ENCODE measurements at regions not wholly inside any gene's neighbourhood (a gene's known extent, or its start where the extent isn't known, plus 50 kb on each side); places are given as distances from the start of the nearest gene placed in this dataset.

DNA sequence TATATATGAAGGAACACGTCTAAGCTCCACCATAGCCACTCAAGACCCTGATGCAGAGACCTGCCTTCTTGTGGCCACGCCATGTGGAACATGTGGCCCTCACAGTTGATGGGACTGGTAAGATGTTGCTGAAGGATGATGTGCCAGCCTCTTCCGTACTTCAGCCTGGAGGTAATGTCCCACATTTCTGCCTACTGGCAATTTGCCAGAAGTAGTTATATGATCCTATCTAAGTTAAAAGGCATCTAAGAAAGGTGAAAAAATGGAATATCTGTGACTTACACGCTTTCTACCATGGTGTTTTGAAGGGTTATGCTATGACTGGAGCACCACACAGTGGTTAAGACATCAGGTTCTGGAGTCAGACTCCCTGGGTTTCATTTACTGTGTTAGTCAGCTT, 948.7 kb upstream of the GHITM start:
- H3K9me3 Mint-ChIP-seq = peaks cover 5% of the 10 kb centered on the region
- no peak overlapping the region for H3K4me3 Mint-ChIP-seq
- no peaks in the 10 kb centered on the region for H3K4me1 Mint-ChIP-seq
- no peak for ATAC-seq
- no peaks in the 10 kb centered on the region for H3K36me3 Mint-ChIP-seq
- H3K27ac Mint-ChIP-seq = no peak overlapping the region
- H3K27me3 Mint-ChIP-seq = no peaks in the 10 kb centered on the region

DNA sequence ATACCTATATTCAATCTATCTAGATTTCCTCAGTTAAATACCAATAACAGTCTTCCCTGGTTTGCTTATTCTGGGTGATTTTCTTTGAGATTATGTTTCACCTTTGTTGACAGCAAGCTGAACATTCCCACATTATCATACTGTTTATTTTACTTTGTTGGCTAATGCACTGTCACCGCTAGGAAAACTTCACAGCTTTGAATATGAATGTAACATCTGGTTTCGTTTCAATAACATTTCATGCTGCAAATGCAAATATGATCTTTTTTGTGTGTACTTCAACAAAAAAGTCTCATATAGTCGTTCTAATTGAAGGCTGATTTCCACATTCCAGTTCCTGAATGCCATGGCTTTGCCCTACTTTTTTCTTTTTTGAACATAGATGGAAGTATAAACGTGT, 946.3 kb upstream of the GHITM start:
- Mint-ChIP-seq H3K27me3 (no peaks in the 10 kb centered on the region), H3K4me3 (no peak overlapping the region), H3K36me3 (no peaks in the 10 kb centered on the region), H3K9me3 (peaks cover 3% of the 10 kb centered on the region), H3K4me1 (no peaks in the 10 kb centered on the region), H3K27ac (no peak overlapping the region)
- ATAC-seq = no peak

DNA sequence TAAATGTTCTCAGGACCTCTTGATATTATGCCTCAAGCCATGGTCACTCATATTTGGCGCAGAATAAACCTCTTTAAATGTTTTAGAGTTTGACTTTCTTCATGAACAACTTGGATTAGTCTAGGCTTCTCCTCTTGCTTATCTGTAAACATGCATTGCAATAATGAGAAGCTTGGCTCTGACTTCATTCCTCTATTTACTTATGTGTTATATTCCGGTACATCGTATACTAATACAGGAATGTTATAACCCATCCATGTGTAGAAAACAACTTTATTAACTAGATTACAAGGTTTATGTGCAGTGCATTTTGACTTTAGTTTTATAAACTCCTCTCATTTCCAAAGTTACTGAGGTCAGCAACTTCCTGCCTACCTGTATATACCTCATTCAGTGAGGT, 944.3 kb upstream of the GHITM start:
- Mint-ChIP-seq H3K27me3 (no peaks in the 10 kb centered on the region), H3K36me3 (no peaks in the 10 kb centered on the region), H3K4me3 (no peak overlapping the region), H3K4me1 (no peaks in the 10 kb centered on the region), H3K9me3 (peaks cover 3% of the 10 kb centered on the region), H3K27ac (no peak overlapping the region)
- ATAC-seq = no peak

DNA sequence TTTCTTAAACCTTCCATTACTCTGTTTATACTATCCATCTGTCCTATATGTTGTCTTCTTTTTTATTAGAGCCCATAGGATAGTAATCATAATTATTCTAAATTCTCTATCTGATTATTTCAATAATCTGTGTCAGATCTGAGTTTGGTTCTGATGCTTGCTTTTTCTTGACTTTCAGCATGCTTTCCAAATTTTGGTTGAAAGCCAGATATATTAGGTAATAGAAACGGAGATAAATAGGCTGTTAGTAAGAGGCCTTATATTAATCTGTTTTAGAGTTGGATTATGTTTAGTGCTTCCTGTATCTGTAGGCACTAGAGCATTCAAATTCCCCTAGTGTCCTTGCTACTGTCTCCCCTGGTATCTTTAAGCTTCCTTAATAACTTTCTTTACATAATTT, 939.9 kb upstream of the GHITM start:
- H3K4me3 Mint-ChIP-seq = no peak overlapping the region
- no peak for ATAC-seq
- H3K4me1 Mint-ChIP-seq = no peaks in the 10 kb centered on the region
- no peaks in the 10 kb centered on the region for H3K27me3 Mint-ChIP-seq
- H3K36me3 Mint-ChIP-seq = no peaks in the 10 kb centered on the region
- H3K27ac Mint-ChIP-seq = no peak overlapping the region
- H3K9me3 Mint-ChIP-seq = peaks cover 9% of the 10 kb centered on the region

DNA sequence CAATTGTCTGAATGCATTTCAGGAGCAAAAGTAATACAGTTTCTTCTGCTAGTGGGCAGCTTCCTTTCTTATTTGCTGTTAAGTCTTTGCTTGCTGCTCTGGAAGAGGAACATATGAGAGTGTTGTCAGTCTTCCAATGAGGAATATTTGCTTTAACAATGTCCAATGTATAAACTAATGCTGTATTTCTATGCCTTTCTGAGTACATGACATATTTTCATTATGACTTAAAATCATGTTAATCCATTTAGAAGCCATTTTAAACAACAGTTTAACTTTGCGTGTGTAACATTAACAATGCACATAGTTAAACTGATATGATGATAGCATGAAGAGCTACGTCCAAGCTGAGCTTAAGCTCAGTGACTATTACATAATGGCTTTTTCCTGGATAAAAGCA, 933.4 kb upstream of the GHITM start:
- Mint-ChIP-seq H3K9me3 (peaks cover 6% of the 10 kb centered on the region), H3K36me3 (no peaks in the 10 kb centered on the region), H3K27ac (no peak overlapping the region), H3K4me3 (no peak overlapping the region), H3K4me1 (no peaks in the 10 kb centered on the region), H3K27me3 (no peaks in the 10 kb centered on the region)
- no peak for ATAC-seq

DNA sequence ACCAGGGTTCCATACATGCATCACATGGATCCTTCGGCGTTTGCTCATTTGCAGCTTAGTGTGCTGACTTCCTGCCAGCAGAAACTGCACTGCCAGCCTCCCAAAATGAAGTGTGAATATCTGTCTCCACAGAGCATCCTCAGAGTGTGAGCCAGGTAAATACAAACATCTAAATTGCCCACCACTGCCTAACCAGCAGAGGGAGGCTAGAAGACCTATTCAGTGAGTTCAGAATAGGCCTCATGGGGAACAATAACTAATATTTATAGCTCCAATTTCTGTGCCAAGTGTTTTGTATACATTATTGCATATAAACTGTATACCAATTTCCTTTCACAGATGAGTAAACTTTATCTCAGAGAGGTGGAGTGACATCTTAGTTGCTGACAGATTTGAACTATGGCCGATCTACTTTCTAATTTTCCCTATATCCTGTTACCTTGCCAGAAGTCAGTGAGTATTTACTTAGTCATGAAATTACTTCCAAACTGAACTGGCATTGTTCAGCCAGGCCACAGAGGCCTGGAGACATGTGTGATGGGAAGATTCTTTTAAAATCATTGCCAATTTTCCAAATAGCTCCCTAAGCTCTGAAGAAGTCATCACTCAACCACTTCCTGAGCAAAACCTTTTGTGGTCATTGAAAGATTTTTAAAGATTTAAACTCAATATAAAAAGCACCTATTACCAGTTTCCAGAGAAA, 926.5 kb upstream of the GHITM start:
- no peaks in the 10 kb centered on the region for H3K36me3 Mint-ChIP-seq
- no peaks in the 10 kb centered on the region for H3K4me1 Mint-ChIP-seq
- peaks cover 5% of the 10 kb centered on the region for H3K9me3 Mint-ChIP-seq
- H3K27ac Mint-ChIP-seq = no peak overlapping the region
- no peak overlapping the region for H3K4me3 Mint-ChIP-seq
- H3K27me3 Mint-ChIP-seq = no peaks in the 10 kb centered on the region
- no peak for ATAC-seq

DNA sequence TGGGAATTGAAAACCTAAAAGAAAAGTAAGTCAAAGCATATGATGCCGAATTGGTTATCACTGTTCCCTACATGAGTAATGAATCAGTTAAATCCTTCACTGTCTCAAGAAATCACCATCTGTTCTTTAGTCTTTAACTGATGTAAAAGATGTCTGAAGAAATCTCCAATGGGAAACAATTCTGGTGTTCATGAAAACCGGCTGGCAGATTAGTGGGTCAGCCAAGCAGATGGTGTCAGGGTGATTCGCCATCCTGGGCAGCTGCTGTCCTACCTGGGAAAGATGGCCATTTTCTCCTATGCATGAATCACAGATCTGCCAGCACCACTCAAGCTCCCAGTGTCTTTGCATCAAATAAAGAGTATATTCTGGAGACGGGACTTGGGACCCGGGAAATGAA, 925.2 kb upstream of the GHITM start:
- no peak for ATAC-seq
- H3K36me3 Mint-ChIP-seq = no peaks in the 10 kb centered on the region
- peaks cover 5% of the 10 kb centered on the region for H3K9me3 Mint-ChIP-seq
- no peaks in the 10 kb centered on the region for H3K27me3 Mint-ChIP-seq
- no peak overlapping the region for H3K27ac Mint-ChIP-seq
- no peaks in the 10 kb centered on the region for H3K4me1 Mint-ChIP-seq
- H3K4me3 Mint-ChIP-seq = no peak overlapping the region

DNA sequence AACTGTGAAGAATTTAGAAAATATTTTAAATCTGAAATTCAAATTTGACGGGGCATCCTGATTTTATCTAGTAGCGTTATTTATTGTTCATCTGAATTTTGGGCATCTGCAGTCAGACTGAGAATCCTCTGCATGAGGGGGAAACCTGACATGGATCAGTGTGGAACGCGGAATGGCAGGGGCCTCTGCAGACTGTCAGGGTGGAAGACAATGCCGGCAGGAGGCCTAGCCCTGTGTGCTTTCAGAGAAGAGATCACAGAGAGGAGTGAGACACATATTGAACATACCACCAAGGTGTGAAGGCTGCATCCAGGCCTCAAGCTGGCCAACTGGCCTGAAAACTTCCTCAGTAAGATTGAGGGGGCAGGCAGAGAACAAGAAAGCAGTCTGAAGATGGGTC, 921.1 kb upstream of the GHITM start:
- no peak overlapping the region for H3K27ac Mint-ChIP-seq
- no peaks in the 10 kb centered on the region for H3K36me3 Mint-ChIP-seq
- no peaks in the 10 kb centered on the region for H3K27me3 Mint-ChIP-seq
- peaks cover 2% of the 10 kb centered on the region for H3K9me3 Mint-ChIP-seq
- H3K4me1 Mint-ChIP-seq = no peaks in the 10 kb centered on the region
- no peak for ATAC-seq
- H3K4me3 Mint-ChIP-seq = no peak overlapping the region

DNA sequence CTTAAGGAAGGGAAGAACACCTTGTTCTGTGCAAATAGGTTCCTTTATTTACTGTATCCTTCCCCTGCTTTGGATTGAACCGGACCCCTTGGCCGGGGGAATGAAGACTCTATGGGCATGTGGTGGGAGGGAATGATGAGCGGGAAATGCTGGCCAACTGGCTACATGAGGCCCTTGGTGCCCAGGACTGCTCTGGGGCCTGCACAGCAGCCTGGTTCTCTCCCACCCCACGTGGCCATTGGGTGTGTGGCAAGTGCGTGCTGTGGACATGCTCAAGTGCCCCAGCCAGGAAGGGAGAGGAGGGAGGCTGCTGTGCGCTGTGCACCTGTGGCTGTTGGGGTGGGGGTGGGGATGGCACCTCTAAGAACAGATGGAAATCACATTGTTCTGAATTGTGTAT, 917.0 kb upstream of the GHITM start:
- Mint-ChIP-seq H3K27ac (no peak overlapping the region), H3K27me3 (no peaks in the 10 kb centered on the region), H3K9me3 (no peaks in the 10 kb centered on the region), H3K4me1 (no peaks in the 10 kb centered on the region), H3K36me3 (no peaks in the 10 kb centered on the region), H3K4me3 (no peak overlapping the region)
- ATAC-seq = no peak

DNA sequence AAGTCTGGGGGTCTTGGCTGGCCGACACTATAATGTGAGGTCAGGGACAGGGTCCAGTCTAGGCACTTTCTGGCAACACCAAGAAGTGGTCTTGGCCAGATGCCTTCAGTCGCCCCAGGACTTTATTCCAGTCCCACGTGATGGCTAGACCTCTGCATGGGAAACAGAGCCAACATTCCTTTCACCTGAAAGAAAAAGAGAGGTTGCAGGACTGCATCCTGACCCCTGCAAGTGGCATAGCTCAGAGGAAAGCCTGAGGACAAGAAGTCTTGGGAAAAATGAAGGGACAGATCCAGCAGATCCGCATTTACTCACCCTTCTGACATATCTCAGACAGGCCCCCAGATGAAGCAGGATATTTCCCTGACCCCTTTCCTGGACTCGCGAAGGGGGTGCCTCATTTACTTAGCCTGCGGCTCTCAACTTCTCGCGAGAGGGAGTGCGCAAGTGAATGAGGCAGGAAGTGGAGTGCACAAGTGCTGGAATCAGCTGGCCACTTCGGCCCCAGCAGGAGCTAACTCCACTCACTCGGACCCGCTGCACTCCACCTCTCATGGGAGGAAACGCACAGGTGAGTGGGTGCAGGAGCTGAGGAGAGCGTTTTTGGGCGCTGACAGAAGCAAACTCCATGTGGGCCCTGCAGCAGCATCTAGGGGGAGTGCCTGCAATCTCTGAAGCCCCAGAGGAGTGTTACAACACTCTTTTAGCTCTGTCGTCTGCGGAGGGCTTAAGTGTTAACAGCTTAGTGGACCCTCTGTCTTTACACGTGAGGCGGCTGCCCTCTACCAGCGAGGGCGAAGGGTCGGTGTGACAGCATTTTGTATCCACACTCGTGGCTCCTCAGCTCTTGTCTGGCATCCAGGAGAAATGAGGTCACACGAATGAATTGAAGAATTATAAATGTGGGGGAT, 916.2 kb upstream of the GHITM start:
- H3K27me3 Mint-ChIP-seq = no peaks in the 10 kb centered on the region
- no peak overlapping the region for H3K4me3 Mint-ChIP-seq
- H3K4me1 Mint-ChIP-seq = no peaks in the 10 kb centered on the region
- ATAC-seq = no peak
- H3K27ac Mint-ChIP-seq = no peak overlapping the region
- H3K36me3 Mint-ChIP-seq = no peaks in the 10 kb centered on the region
- no peaks in the 10 kb centered on the region for H3K9me3 Mint-ChIP-seq

DNA sequence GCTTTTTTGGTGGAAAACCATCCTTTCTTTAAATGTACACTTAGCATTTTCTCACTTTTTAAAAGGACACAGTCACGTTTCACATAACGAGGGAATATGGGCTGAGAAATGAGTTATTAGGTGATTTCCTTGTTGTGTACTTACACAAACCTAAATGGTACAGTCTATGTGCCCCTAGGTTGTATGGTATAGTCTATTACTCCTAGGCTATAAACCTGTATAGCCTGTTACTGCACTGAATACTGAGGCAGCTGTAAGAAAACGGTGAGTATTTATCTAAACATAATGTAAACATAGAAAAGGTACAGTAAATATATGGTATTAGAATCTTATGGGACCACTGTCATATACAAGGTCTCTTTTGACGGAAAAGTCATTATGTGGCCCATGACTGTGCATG, 913.5 kb upstream of the GHITM start:
- Mint-ChIP-seq H3K4me3 (no peak overlapping the region), H3K27ac (no peak overlapping the region), H3K36me3 (no peaks in the 10 kb centered on the region), H3K27me3 (no peaks in the 10 kb centered on the region), H3K9me3 (no peaks in the 10 kb centered on the region), H3K4me1 (no peaks in the 10 kb centered on the region)
- no peak for ATAC-seq

DNA sequence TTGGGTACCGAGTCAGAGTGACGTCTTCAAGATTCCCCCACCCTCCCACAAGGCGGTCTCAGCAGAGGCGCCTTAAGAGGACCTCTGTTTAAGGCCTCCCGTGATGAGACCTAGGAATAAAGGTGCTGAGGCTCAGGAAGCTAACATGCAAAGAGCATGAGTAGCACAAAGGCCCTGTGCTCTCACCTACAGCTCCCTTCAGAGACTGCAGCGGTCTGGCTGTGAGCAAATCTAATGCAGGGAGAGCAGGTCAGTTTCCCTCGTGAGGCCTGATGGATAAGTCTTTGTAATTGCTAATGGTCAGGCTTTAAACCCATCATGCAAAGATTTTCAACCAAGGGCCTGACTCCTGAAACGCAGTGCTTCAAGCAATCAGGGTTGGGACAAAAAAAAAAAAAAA, 909.3 kb upstream of the GHITM start:
- H3K4me3 Mint-ChIP-seq = no peak overlapping the region
- no peaks in the 10 kb centered on the region for H3K27me3 Mint-ChIP-seq
- ATAC-seq = no peak
- no peak overlapping the region for H3K27ac Mint-ChIP-seq
- H3K36me3 Mint-ChIP-seq = no peaks in the 10 kb centered on the region
- H3K4me1 Mint-ChIP-seq = no peaks in the 10 kb centered on the region
- H3K9me3 Mint-ChIP-seq = no peaks in the 10 kb centered on the region

DNA sequence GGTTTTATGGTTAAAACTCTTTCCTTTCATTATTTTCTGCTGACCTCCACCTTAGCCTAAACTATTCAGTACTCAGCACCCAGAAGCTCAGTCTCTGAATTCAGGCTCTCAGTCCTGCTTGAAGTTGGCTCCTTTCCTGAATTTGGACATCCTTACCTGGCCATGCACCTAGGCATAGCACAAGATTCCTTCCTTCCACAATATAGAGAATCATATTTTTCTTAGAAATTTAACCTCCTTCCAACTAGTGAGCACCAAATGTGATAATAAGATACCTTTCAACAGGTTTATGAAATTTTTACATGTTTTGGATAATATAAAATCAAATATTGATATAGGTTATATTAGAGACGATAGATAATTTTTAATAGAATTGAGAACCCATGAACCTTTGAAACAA, 905.6 kb upstream of the GHITM start:
- H3K4me3 Mint-ChIP-seq = no peak overlapping the region
- H3K4me1 Mint-ChIP-seq = no peaks in the 10 kb centered on the region
- H3K36me3 Mint-ChIP-seq = no peaks in the 10 kb centered on the region
- H3K27ac Mint-ChIP-seq = no peak overlapping the region
- no peaks in the 10 kb centered on the region for H3K9me3 Mint-ChIP-seq
- no peaks in the 10 kb centered on the region for H3K27me3 Mint-ChIP-seq
- ATAC-seq = no peak

DNA sequence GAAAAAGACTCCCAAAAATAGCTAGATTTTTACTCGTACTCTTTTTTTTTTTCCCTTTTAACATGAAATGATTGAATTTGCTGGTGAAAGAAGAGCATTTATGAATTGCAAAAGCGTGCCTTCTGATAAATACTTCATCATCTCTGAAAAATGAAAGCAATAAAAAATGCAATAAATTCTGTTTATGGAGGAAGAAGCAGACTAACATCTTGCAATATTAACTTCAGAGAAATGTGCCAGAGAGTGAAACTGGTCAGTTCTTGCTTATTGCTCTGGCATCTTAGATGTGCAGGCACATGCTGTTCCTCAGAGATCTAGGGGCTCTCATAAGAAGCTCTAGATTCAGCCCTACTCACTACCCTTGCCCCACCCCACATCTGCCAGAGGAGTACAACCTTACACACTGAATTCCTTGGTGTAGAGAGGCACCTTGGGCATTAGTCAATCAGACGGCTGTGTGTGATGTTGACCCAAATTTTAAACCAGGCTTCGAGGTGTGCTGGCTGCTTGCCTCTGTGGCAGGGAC, 891.1 kb upstream of the GHITM start:
- Mint-ChIP-seq H3K27me3 (no peaks in the 10 kb centered on the region), H3K9me3 (peaks cover 18% of the 10 kb centered on the region), H3K4me3 (no peak overlapping the region), H3K4me1 (no peaks in the 10 kb centered on the region), H3K27ac (no peak overlapping the region), H3K36me3 (no peaks in the 10 kb centered on the region)
- ATAC-seq = no peak

DNA sequence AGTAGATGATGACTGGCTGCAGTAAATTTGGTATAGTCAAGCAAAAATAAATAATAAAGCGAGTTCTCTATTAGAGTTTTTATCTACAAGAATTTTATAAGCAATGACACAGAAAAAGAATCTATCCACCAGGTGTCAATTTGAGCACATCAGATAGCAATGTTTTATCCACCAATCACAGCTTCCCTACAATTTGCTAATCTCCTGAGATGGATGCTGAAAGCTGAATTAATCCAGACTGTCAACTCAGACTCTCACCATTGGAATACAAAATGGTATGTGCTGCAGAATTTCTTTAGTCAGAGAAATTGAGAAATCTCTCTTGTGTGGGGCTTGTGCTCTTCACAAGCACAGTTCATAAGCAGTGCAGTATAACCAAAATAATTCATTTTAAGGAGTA, 888.9 kb upstream of the GHITM start:
- no peak for ATAC-seq
- Mint-ChIP-seq H3K27ac (no peak overlapping the region), H3K4me3 (no peak overlapping the region), H3K4me1 (no peaks in the 10 kb centered on the region), H3K27me3 (no peaks in the 10 kb centered on the region), H3K36me3 (no peaks in the 10 kb centered on the region), H3K9me3 (peaks cover 24% of the 10 kb centered on the region)

DNA sequence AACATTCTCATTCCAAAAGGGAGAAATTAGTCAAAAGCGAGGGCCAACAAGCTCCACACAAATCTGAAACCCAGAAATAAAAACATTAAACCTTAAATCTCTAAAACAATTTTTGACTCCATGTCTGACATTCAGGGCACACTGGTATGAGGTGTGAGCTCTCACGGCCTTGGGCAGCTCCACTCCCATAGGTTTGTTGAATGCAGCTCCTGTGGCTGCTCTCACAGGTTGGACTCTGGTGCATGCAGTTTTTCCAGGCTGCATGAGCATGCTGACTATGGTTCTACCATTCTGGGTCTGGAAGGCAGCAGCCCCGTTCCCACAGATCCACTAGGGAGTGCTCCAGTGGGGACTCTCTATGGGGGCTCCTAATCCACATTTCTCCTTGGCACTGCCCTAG, 887.1 kb upstream of the GHITM start:
- Mint-ChIP-seq H3K27ac (no peak overlapping the region), H3K4me1 (no peaks in the 10 kb centered on the region), H3K9me3 (peaks cover 22% of the 10 kb centered on the region), H3K4me3 (no peak overlapping the region), H3K36me3 (no peaks in the 10 kb centered on the region), H3K27me3 (no peaks in the 10 kb centered on the region)
- ATAC-seq = no peak
